NCI-H2029 (cell line): ENCODE measurements at regions not wholly inside any gene's neighbourhood (a gene's known extent, or its start where the extent isn't known, plus 50 kb on each side); places are given as distances from the start of the nearest gene placed in this dataset.
"Not testable (repeated sequence)": the region's sequence is repeated elsewhere in the genome, so short reads cannot be mapped to it uniquely, and the experiment has no call there.

Experiments
- DNase-seq: peaks from one replicate; lab custom pipeline; 2025; lab: John Stamatoyannopoulos, UW

- DNase-seq = no peak
Observed at GRCh38 chr2:128510701-128511397, 192.2 kb upstream of the HS6ST1 start.

- DNase-seq = no peak
Observed at GRCh38 chr2:128511731-128512378, 193.2 kb upstream of the HS6ST1 start.

GRCh38 chr2:128512379-128513115 is 193.9 kb upstream of the HS6ST1 start:
- no peak for DNase-seq

GRCh38 chr2:128513116-128513960 is 194.7 kb upstream of the HS6ST1 start:
- no peak for DNase-seq

- no peak for DNase-seq
Observed at GRCh38 chr2:128513961-128514283, 195.3 kb upstream of the HS6ST1 start.

- no peak for DNase-seq
Observed at GRCh38 chr2:128514555-128514955, 195.9 kb upstream of the HS6ST1 start.

GRCh38 chr2:128516938-128517337 is 198.3 kb upstream of the HS6ST1 start:
- DNase-seq = no peak

- not testable (repeated sequence) for DNase-seq
Observed at GRCh38 chr2:128519028-128519427, 200.4 kb upstream of the HS6ST1 start.

- no peak for DNase-seq
Observed at GRCh38 chr2:128519517-128520215, 201.0 kb upstream of the HS6ST1 start.

- no peak for DNase-seq
Observed at GRCh38 chr2:128520340-128520739, 201.7 kb upstream of the HS6ST1 start.

- DNase-seq = no peak
Observed at GRCh38 chr2:128520791-128521190, 202.1 kb upstream of the HS6ST1 start.

GRCh38 chr2:128521482-128521881 is 202.8 kb upstream of the HS6ST1 start:
- DNase-seq = no peak

- no peak for DNase-seq
Observed at GRCh38 chr2:128522829-128523228, 204.2 kb upstream of the HS6ST1 start.

GRCh38 chr2:128523457-128523856 is 204.8 kb upstream of the HS6ST1 start:
- DNase-seq = no peak

- no peak for DNase-seq
Observed at GRCh38 chr2:128524183-128524582, 205.5 kb upstream of the HS6ST1 start.

- no peak for DNase-seq
Observed at GRCh38 chr2:128525653-128526052, 207.0 kb upstream of the HS6ST1 start.

GRCh38 chr2:128526455-128526976 is 207.8 kb upstream of the HS6ST1 start:
- no peak for DNase-seq

- no peak for DNase-seq
Observed at GRCh38 chr2:128528133-128528532, 209.5 kb upstream of the HS6ST1 start.

- DNase-seq = no peak
Observed at GRCh38 chr2:128530025-128530573, 211.4 kb upstream of the HS6ST1 start.

- DNase-seq = no peak
Observed at GRCh38 chr2:128531856-128532255, 213.2 kb upstream of the HS6ST1 start.

- DNase-seq = no peak
Observed at GRCh38 chr2:128533101-128533500, 214.4 kb upstream of the HS6ST1 start.
